ENCODE measurements at regions not wholly inside any gene's neighbourhood (a gene's known extent, or its start where the extent isn't known, plus 50 kb on each side); places are given as distances from the start of the nearest gene placed in this dataset.

GRCh38 chr5:143566139-143566538 lies 162.7 kb upstream of the NR3C1 start:
- Histone ChIP-seq H3K4me1 (ENCODE audit: insufficient read depth, low read length) (peaks cover 1% of the 10 kb centered on the region), H3K9ac (ENCODE audit: extremely low read depth, insufficient read length, low read length) (no peak overlapping the region), H3T11ph (ENCODE audit: low read length) (no peak overlapping the region), H3K4me2 (ENCODE audit: insufficient read depth, insufficient read length, low read length) (no peak overlapping the region), H2BK15ac (ENCODE audit: low read depth, low read length) (no peak overlapping the region), H3K14ac (ENCODE audit: insufficient read depth, low read length) (no peak overlapping the region), H3K23me2 (ENCODE audit: insufficient read length, low read depth, low read length, poor library complexity, severe bottlenecking) (no peaks in the 10 kb centered on the region), H3K27ac (ENCODE audit: insufficient read length, low read depth, low read length) (no peak overlapping the region), H2AK5ac (ENCODE audit: insufficient read length, low read length) (no peak overlapping the region), H3K79me1 (ENCODE audit: insufficient read depth, low read depth, low read length, poor library complexity, severe bottlenecking) (no peaks in the 10 kb centered on the region), H3K9me3 (ENCODE audit: control insufficient read depth, low read depth, low read length) (no peaks in the 10 kb centered on the region), H3K56ac (ENCODE audit: insufficient read length, low read depth, low read length) (no peak overlapping the region), H3K27me3 (ENCODE audit: insufficient read depth, low read length) (no peaks in the 10 kb centered on the region), H4K20me1 (ENCODE audit: control insufficient read depth, insufficient read depth, insufficient read length) (no peaks in the 10 kb centered on the region), H3K18ac (ENCODE audit: insufficient read length, low read depth, low read length) (no peak overlapping the region), H2BK20ac (ENCODE audit: low read depth, low read length, poor library complexity, severe bottlenecking) (no peak overlapping the region), H3K4ac (ENCODE audit: low read depth, low read length) (no peak overlapping the region), H2BK5ac (ENCODE audit: insufficient read length, low read length) (no peak overlapping the region), H4K8ac (replicated peaks; ENCODE audit: insufficient read length, low read depth, low read length) (no peak overlapping the region), H4K5ac (ENCODE audit: insufficient read length, low read depth, low read length) (no peak overlapping the region), H2AFZ (ENCODE audit: low read length) (no peak overlapping the region), H3K79me2 (ENCODE audit: insufficient read depth, low read length) (no peaks in the 10 kb centered on the region), H2BK120ac (ENCODE audit: low read depth, low read length, poor library complexity, severe bottlenecking) (no peak overlapping the region), H2BK12ac (ENCODE audit: insufficient read length, low read depth, low read length) (no peak overlapping the region), H3K23ac (ENCODE audit: insufficient read length, low read depth, low read length) (no peak overlapping the region), H4K91ac (ENCODE audit: insufficient read length, low read depth, low read length) (no peak overlapping the region)
- H3K4me3 Mint-ChIP-seq, result no peak overlapping the region
- no peaks in the 10 kb centered on the region for H3K36me3 Mint-ChIP-seq (ENCODE audit: insufficient read depth in 1 of 3, low read depth in 3 of 3)
- no CpG with 5 or more reads among the region's 2 CpGs for WGBS (ENCODE audit: extremely low coverage, insufficient read length, low lambda C conversion rate)
- H3K27me3 Mint-ChIP-seq (ENCODE audit: low read depth), result no peaks in the 10 kb centered on the region
- DNase-seq, result no peak
- H3K4me1 Mint-ChIP-seq, result peaks cover 5 to 6% of the 10 kb centered on the region in 2 experiments
- no peaks in the 10 kb centered on the region for H3K9me3 Mint-ChIP-seq
- no peak overlapping the region for H3K27ac Mint-ChIP-seq
- TF ChIP-seq CTCF (conservative IDR thresholded peaks at IDR 0.05), result no peak

Data from H9 (cell line).